ENCODE measurements at regions not wholly inside any gene's neighbourhood (a gene's known extent, or its start where the extent isn't known, plus 50 kb on each side); places are given as distances from the start of the nearest gene placed in this dataset.
"Not testable (repeated sequence)": the region's sequence is repeated elsewhere in the genome, so short reads cannot be mapped to it uniquely, and the experiment has no call there.

- DNase-seq (ENCODE audit: low read depth), result peak; percentile 28
Observed at GRCh38 chr12:38384816-38385378, 68.3 kb downstream of the ALG10B start.

- DNase-seq (ENCODE audit: low read depth), result no peak
Observed at GRCh38 chr12:38385486-38385885, 68.9 kb downstream of the ALG10B start.

DNA sequence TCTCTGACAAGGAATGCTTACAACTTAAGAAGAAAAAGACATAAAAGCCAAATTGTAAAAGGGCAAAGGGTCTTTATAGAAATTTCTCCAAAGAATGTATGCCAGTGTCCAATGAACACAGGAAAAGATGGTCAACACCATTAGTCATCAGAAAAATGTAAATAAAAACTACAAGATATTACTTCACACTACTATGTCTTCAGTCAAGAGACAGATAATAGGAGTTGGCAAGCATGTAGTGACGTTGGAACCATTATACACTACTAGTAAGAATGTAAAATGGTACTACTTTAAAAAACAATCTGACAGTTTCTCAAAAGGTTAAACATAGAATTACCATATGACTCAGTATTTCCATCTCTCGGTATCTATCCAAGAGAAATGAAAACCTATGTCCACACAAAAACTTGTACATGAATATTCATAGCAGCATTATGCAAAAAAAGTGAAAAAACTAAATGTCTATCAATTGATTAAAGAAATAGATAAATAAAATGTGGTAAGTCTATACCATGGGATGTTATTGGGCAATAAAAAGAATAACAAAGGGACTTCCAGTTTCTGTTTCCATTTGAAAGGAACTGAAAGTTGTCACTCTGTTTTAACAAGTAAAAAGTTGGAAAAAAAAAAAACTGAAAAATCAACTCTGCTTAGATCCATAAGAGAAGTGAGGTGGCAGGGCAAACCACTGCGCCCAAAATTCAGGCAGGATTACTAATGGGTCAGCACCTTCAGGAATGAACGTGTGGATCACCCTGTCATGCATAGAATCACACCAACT lies 69.8 kb downstream of the ALG10B start:
- peak; percentile 3 for DNase-seq (ENCODE audit: low read depth)

GRCh38 chr12:38389614-38390013 lies 73.0 kb downstream of the ALG10B start:
- no peak for DNase-seq (ENCODE audit: low read depth)

GRCh38 chr12:38391007-38391406 lies 74.4 kb downstream of the ALG10B start:
- no peak for DNase-seq (ENCODE audit: low read depth)

DNA sequence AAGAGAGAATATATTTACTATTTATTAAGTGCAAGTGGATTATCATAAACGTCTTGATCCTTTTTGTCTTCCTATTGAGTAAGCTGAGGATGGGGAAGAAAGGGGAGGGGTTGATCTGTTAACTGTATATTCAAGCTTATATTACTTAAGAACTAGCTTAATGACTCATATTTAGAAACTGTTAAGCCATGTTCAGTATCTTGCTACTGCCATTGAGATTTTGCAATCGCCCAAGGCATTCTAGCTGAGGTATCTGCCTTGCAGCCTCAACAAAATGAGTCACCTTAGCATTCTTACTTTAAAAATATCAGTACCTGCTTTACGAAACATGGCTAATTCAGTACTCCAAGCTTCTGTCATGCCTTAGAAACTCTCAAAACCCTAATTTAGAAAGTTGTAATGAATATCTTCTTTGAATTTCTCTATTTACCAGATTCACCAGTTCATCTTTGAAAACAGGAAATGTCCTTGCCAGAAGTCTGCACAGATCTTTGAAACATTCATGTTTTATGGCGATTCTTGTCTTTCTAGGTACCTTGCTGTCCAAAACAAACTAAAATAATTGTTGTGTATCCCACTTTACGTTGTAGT lies 76.1 kb downstream of the ALG10B start:
- peak; percentile 8 for DNase-seq (ENCODE audit: low read depth)

- no peak for DNase-seq (ENCODE audit: low read depth)
Observed at GRCh38 chr12:38399711-38400206, 83.2 kb downstream of the ALG10B start.

GRCh38 chr12:38402811-38403210 lies 86.2 kb downstream of the ALG10B start:
- DNase-seq (ENCODE audit: low read depth), result no peak

GRCh38 chr12:38409511-38409910 lies 92.9 kb downstream of the ALG10B start:
- DNase-seq (ENCODE audit: low read depth), result no peak

- DNase-seq (ENCODE audit: low read depth), result no peak
Observed at GRCh38 chr12:38411426-38411825, 94.9 kb downstream of the ALG10B start.

DNA sequence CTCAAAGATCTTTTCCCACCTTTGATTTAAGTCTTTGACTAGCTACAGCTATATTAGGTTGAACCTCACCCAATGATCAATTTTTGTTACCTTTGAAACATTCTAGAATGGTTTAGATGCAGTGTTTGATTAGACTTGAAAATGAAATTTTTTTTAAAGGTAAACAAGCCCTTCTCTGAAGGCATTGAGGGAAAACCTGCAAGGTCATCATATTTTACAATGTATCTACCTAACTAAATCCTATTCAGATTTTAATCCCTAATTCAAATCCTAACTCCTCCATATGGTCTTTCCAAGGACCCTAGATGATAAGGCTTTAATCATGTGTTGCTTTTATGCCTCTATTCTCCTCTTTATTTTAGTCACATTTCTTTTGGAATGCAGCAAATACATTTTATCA lies 95.4 kb downstream of the ALG10B start:
- no peak for DNase-seq (ENCODE audit: low read depth)

DNA sequence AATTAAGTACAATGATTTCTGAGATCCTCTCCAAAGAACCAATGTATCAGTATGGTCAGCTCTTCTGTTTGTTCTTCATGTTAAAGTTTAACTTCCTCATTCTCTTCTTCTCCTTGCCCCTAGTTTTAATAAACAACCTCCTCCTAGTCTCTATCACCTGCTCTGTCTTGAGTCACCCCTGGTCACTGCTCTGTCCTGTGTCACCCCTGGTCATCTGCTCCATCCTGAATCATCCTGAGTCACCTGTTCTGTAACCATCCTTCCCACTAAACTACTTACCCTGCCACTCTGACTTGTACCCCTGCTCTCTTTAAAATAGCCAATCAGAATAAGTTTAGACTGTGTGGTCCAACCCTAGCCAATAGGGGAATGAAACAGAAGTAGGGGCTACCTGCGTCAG lies 100.5 kb downstream of the ALG10B start:
- no peak for DNase-seq (ENCODE audit: low read depth)

DNA sequence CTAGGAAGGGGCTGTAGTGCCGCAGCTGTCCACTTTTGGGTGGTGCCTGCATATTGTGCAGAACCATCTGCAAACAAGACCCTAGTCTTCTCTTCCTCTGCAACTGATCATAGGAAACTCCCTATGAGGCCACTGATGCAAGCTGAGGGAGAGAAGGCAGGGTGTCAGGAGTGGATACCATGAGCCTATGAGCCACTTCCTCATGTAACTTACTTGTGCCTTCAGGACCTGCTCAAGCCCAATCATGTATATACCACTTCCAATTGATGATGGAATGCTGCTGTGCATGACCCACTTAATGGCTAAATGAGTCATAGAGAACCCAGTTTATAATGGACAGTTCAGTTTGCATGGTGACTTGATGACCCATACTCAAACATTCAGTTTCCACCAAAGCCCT lies 107.9 kb downstream of the ALG10B start:
- no peak for DNase-seq (ENCODE audit: low read depth)

DNA sequence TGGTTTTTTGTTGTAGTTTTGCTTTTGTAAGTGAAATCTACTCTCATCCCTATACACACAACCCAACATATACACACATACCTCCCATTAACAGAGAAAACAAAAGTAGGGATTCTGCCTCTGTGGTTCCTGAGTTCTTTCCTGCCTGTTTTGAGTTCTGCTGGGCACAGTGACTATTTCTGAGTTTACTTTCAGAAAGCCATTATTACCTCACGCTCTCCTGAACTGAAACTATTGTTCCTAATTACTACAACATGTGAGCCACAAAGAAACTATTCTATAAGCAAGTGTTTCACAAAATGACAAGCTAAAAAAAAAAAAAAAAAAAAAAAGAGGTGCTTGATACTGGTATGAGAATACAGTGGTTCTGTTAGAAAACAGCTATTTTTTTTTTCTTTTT lies 110.9 kb downstream of the ALG10B start:
- no peak for DNase-seq (ENCODE audit: low read depth)

- no peak for DNase-seq (ENCODE audit: low read depth)
Observed at GRCh38 chr12:38431921-38432320, 115.3 kb downstream of the ALG10B start.

DNA sequence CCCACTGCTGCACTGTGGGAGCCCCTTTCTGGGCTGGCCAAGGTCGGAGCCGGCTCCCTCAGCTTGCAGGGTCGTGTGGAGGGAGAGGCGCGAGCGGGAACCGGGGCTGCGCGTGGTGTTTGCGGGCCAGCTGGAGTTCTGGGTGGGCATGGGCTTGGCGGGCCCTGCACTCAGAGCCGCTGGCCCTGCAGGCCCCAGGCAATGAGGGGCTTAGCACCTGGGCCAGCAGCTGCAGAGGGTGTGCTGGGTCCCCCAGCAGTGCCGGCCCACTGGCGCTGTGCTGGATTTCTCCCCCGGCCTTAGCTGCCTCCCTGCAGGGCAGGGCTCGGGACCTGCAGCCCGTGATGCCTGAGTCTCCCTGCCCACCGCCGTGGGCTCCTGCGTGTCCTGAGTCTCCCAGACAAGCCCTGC lies 125.3 kb downstream of the ALG10B start:
- DNase-seq (ENCODE audit: low read depth), result not testable (repeated sequence)

- no peak for DNase-seq (ENCODE audit: low read depth)
Observed at GRCh38 chr12:38445040-38445439, 128.5 kb downstream of the ALG10B start.

DNA sequence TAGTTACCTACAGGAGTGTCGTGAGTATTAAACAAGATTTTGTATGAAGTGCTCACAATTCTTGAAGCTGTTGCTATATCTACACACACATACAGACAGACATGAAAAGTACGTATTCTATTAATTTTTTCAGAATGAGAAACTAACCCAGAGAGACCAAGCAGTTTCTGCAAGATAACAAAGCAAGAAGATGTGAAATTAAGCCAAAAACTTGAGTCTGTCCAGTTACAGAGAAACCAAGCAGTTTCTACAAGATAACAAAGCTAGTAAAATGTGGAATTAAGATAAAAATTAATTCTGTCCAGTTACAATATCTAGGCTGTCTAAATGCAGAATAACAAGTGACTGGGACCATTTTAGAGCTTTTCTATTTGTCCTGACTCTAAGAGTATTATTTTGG lies 132.4 kb downstream of the ALG10B start:
- DNase-seq (ENCODE audit: low read depth), result no peak

GRCh38 chr12:38456537-38457120 lies 140.1 kb downstream of the ALG10B start:
- DNase-seq (ENCODE audit: low read depth), result no peak

- DNase-seq (ENCODE audit: low read depth), result no peak
Observed at GRCh38 chr12:38465020-38465419, 148.4 kb downstream of the ALG10B start.

DNA sequence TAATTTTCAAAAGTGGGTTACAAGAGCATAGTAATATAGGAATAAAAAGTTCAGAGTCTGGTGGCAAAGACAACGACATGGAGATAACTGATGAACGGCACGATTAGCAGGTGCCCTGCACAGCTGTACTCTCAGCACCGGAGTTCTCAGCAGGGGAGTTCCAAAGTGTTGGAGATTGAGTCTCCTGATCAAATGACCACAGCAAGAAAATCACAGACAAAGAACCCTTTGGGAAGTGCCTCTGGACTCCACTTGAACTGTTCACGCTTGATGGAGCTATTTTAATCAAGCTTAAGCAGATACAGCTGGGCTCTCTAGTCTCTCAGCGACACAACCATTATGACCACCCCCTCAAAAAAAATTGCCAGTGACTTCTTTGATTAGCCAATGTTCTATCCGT lies 153.1 kb downstream of the ALG10B start:
- DNase-seq (ENCODE audit: low read depth), result no peak

DNA sequence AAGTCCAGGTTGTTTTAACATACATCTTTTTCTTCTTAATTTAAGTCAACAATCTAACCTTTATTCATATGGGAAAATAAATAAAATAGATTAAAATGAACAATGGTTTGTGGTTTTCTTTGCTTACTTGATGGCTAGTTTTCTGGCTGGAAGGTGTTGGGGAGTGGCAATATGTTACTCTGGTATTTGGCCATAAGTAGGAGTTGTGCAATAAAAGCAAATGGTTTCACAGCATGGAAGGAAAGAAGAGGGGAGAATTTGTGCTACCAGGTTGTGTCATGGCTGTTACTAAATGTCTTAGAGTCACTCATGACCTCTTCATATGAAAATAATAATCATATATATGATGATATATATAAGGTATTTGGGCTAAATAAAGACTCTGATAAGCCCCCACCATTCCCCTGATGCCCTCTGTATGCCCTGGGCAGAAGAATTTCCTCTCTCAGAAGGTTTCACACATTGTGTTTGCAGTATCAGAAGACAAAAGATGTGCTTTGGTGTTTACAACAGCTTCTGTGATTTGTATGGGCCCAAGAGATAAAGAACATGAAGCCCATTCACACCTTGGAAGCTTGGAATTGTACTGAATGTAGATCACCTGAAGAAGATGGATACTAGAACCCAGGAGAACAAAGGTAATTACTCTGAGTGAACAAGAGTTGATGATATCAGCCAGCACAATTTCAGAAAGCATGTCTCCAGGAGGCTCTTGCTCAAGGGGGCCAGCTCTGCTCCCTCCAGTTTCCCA lies 160.9 kb downstream of the ALG10B start:
- no peak for DNase-seq (ENCODE audit: low read depth)

All from RPMI7951 (cell line).